ENCODE measurements at regions not wholly inside any gene's neighbourhood (a gene's known extent, or its start where the extent isn't known, plus 50 kb on each side); places are given as distances from the start of the nearest gene placed in this dataset.

DNA sequence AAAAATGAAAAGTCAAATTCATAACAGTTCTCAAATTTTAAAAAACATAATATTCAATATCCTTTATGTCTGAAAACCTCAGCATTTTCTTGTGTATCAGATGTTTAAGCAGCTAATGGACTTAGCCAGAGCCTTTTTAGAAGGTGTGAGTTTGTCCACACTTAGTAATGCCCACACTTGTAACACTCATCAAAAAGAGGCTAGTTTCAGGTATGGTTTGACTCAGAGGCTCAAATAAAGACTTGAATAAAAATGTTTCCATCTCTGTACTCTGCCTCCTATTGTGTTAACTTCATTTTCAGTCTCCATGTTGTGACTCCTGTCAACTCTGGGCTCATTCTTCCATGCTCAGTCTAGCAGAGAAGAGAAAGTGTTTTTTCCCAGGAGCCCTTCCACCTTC is 311.6 kb downstream of the IRS1 start:
- TF ChIP-seq CTCF (IDR thresholded peaks at IDR 0.05) (no peak), POLR2AphosphoS5 (IDR thresholded peaks at IDR 0.05) (no peak), POLR2A (IDR thresholded peaks at IDR 0.05; ENCODE audit: low read depth) (no peak), EP300 (IDR thresholded peaks at IDR 0.05) (no peak)

Measured in esophagus muscularis mucosa (tissue), 4 donors.